Ureter (tissue), 1 donor: ENCODE measurements at regions not wholly inside any gene's neighbourhood (a gene's known extent, or its start where the extent isn't known, plus 50 kb on each side); places are given as distances from the start of the nearest gene placed in this dataset.

ENCODE experiments used
- DNase-seq: peaks from one replicate; pipeline ENCODE4 v3.0.0-alpha.2; 2020; ENCODE audit warnings: low spot score
- donor health status: DM: yes; HTN: yes; CAD: no.

- no peak for DNase-seq
Measured at GRCh38 chr5:135723491-135723890, 111.0 kb upstream of the SLC25A48 start.

GRCh38 chr5:135721548-135722090 is 112.8 kb upstream of the SLC25A48 start:
- DNase-seq: no peak

- DNase-seq: no peak
Measured at GRCh38 chr5:135720191-135720590, 114.3 kb upstream of the SLC25A48 start.

GRCh38 chr5:135719428-135720063 is 114.9 kb upstream of the SLC25A48 start:
- DNase-seq: no peak

- no peak for DNase-seq
Measured at GRCh38 chr5:135718651-135719050, 115.8 kb upstream of the SLC25A48 start.

GRCh38 chr5:135718151-135718550 is 116.3 kb upstream of the SLC25A48 start:
- no peak for DNase-seq

- no peak for DNase-seq
Measured at GRCh38 chr5:135715267-135716055, 119.0 kb upstream of the SLC25A48 start.

GRCh38 chr5:135714126-135714894 is 120.2 kb upstream of the SLC25A48 start:
- DNase-seq: no peak

GRCh38 chr5:135713161-135713915 is 121.1 kb upstream of the SLC25A48 start:
- DNase-seq: no peak

- DNase-seq: no peak
Measured at GRCh38 chr5:135711911-135712310, 122.6 kb upstream of the SLC25A48 start.

- DNase-seq: no peak
Measured at GRCh38 chr5:135710045-135710675, 124.3 kb upstream of the SLC25A48 start.

GRCh38 chr5:135709208-135709575 is 125.3 kb upstream of the SLC25A48 start:
- DNase-seq: no peak

GRCh38 chr5:135708481-135709207 is 125.8 kb upstream of the SLC25A48 start:
- no peak for DNase-seq

GRCh38 chr5:135707302-135707701 is 127.2 kb upstream of the SLC25A48 start:
- DNase-seq: no peak

- DNase-seq: no peak
Measured at GRCh38 chr5:135706893-135707292, 127.6 kb upstream of the SLC25A48 start.

GRCh38 chr5:135706474-135706873 is 127.7 kb upstream of the CXCL14 start:
- DNase-seq: no peak

GRCh38 chr5:135705941-135706466 is 127.2 kb upstream of the CXCL14 start:
- DNase-seq: no peak

- DNase-seq: no peak
Measured at GRCh38 chr5:135705141-135705631, 126.4 kb upstream of the CXCL14 start.

GRCh38 chr5:135704616-135705015 is 125.8 kb upstream of the CXCL14 start:
- DNase-seq: no peak

- DNase-seq: no peak
Measured at GRCh38 chr5:135703016-135703550, 124.3 kb upstream of the CXCL14 start.
